Esophagus squamous epithelium (tissue), 5 donors: ENCODE measurements at regions not wholly inside any gene's neighbourhood (a gene's known extent, or its start where the extent isn't known, plus 50 kb on each side); places are given as distances from the start of the nearest gene placed in this dataset.

Source experiments
- DNase-seq: peaks from one replicate; lab custom pipeline; 2025; lab: John Stamatoyannopoulos, UW
- H3K27ac ChIP-seq, 4 donors: fragments of 200-600 bp; sonication (generic); one replicate each; pipeline ENCODE4 v1.5.1; 2016 to 2019; ENCODE audit warnings: mild to moderate bottlenecking in 1 of 4
- H3K27me3 ChIP-seq, 4 donors: fragments of 200-600 bp; sonication (generic); 1 replicate in 3 of 4; 2 replicates in 1 of 4; pipeline versions ENCODE4 v1.5.1 to v1.6.0; 2017 to 2021; ENCODE audit warnings: antibody characterized with exemption in 1 of 4
- H3K36me3 ChIP-seq, 3 donors: fragments of 200-600 bp; sonication (generic); one replicate each; pipeline ENCODE4 v1.5.1; 2016 to 2019
- H3K4me1 ChIP-seq, 3 donors: fragments of 200-600 bp; sonication (generic); one replicate each; pipeline ENCODE4 v1.5.1; 2017 to 2019
- H3K4me3 ChIP-seq, 4 donors: fragments of 200-600 bp; sonication (generic); 1 replicate in 3 of 4; 2 replicates in 1 of 4; pipeline ENCODE4 v1.5.1; 2016 to 2019; ENCODE audit warnings: mild to moderate bottlenecking in 2 of 4, moderate library complexity in 1 of 4
- H3K9me3 ChIP-seq, 3 donors: fragments of 200-600 bp; sonication (generic); one replicate each; pipeline ENCODE4 v1.5.1; 2016 to 2019
- POLR2A ChIP-seq, 4 donors: fragments of 450-650 bp; IDR thresholded peaks; one replicate each; pipeline ENCODE4 v1.6.1; 2017; ENCODE audit warnings: antibody characterized with exemption in 4 of 4, mild to moderate bottlenecking in 4 of 4, moderate library complexity in 3 of 4
- WGBS, 2 donors: methylation state at CpG; one replicate each; pipeline ENCODE4 v1.1.5; 2018; 5-methylcytosine and 5-hydroxymethylcytosine counted together
- intact Hi-C: fragments of 100-400 bp; cut with DNase I; formaldehyde crosslinking; loops from one replicate; pipeline ENCODE4 v1.15.0; 2022
- TF ChIP-seq, protein P1 (sequence below), 6 experiments: fragments of 450-650 bp in 4 of 6; fragments of 200-600 bp in 2 of 6; sonication (generic) in 2 of 6; IDR thresholded peaks; one replicate each; pipeline ENCODE4 v1.5.1; 2016 to 2019; ENCODE audit warnings: antibody characterized with exemption in 6 of 6, mild to moderate bottlenecking in 4 of 6, moderate library complexity in 4 of 6
- donor health status: DM: yes; HTN: yes; CAD: no.

GRCh38 chr5:45179686-45180085 lies 370.9 kb downstream of the MRPS30 start:
- no peak for DNase-seq
- no peaks in the 10 kb centered on the region for H3K9me3 ChIP-seq
- no peak overlapping the region for H3K27ac ChIP-seq
- H3K27me3 ChIP-seq, result no peaks in the 10 kb centered on the region
- H3K36me3 ChIP-seq, result no peaks in the 10 kb centered on the region
- TF ChIP-seq, protein P1, sequence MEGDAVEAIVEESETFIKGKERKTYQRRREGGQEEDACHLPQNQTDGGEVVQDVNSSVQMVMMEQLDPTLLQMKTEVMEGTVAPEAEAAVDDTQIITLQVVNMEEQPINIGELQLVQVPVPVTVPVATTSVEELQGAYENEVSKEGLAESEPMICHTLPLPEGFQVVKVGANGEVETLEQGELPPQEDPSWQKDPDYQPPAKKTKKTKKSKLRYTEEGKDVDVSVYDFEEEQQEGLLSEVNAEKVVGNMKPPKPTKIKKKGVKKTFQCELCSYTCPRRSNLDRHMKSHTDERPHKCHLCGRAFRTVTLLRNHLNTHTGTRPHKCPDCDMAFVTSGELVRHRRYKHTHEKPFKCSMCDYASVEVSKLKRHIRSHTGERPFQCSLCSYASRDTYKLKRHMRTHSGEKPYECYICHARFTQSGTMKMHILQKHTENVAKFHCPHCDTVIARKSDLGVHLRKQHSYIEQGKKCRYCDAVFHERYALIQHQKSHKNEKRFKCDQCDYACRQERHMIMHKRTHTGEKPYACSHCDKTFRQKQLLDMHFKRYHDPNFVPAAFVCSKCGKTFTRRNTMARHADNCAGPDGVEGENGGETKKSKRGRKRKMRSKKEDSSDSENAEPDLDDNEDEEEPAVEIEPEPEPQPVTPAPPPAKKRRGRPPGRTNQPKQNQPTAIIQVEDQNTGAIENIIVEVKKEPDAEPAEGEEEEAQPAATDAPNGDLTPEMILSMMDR (IDR thresholded peaks at IDR 0.05), result no peak
- no peak for TF ChIP-seq POLR2A (IDR thresholded peaks at IDR 0.05)
- no peaks in the 10 kb centered on the region for H3K4me1 ChIP-seq
- H3K4me3 ChIP-seq, result no peak overlapping the region
- intact Hi-C loops, result no loop called here

DNA sequence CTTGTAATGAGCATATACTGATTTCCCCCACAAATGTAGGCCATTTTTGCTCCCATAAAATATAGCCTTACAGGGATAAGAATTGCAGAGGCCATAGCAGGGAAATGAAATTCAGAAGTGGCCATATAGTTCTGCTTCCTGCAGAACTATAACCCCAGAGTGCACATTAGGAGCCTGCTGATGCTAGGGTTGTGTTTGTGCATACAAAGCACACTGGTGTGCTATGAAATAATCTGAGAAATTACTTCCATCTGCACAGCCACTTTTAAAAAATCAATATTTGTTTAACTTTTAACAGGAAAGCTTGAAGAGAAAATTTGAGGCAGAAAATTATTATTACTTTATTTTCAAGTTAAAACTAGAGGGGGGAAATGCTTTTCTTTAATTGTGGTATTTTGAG lies 380.3 kb downstream of the MRPS30 start:
- Histone ChIP-seq H3K4me3 (no peak overlapping the region), H3K27me3 (no peaks in the 10 kb centered on the region), H3K9me3 (no peaks in the 10 kb centered on the region), H3K4me1 (no peaks in the 10 kb centered on the region), H3K36me3 (no peaks in the 10 kb centered on the region), H3K27ac (no peak overlapping the region)
- TF ChIP-seq, protein P1 (IDR thresholded peaks at IDR 0.05), result no peak
- TF ChIP-seq POLR2A (IDR thresholded peaks at IDR 0.05), result no peak
- intact Hi-C loops, result no loop called here
- DNase-seq, result no peak

- Histone ChIP-seq H3K9me3 (no peaks in the 10 kb centered on the region), H3K27me3 (no peaks in the 10 kb centered on the region), H3K27ac (no peak overlapping the region), H3K36me3 (no peaks in the 10 kb centered on the region), H3K4me3 (no peak overlapping the region), H3K4me1 (no peaks in the 10 kb centered on the region)
- TF ChIP-seq, protein P1 (IDR thresholded peaks at IDR 0.05), result no peak
- TF ChIP-seq POLR2A (IDR thresholded peaks at IDR 0.05), result no peak
- DNase-seq, result no peak
- WGBS, 2 donors, result 37 to 49% methylated on average over 5 of the region's 5 CpGs
- intact Hi-C loops, result no loop called here
Observed at GRCh38 chr5:45189481-45189880, 380.7 kb downstream of the MRPS30 start.

GRCh38 chr5:45195026-45195425 lies 386.3 kb downstream of the MRPS30 start:
- WGBS, 2 donors, result 61 to 85% methylated on average over 1 of the region's 1 CpG
- no peak overlapping the region for H3K4me3 ChIP-seq
- no peaks in the 10 kb centered on the region for H3K36me3 ChIP-seq
- intact Hi-C loops, result no loop called here
- H3K9me3 ChIP-seq, result no peaks in the 10 kb centered on the region
- H3K27ac ChIP-seq, result no peak overlapping the region
- DNase-seq, result no peak
- no peak for TF ChIP-seq POLR2A (IDR thresholded peaks at IDR 0.05)
- TF ChIP-seq, protein P1 (IDR thresholded peaks at IDR 0.05), result no peak
- H3K4me1 ChIP-seq, result no peaks in the 10 kb centered on the region
- no peaks in the 10 kb centered on the region for H3K27me3 ChIP-seq
